ENCODE measurements at regions not wholly inside any gene's neighbourhood (a gene's known extent, or its start where the extent isn't known, plus 50 kb on each side); places are given as distances from the start of the nearest gene placed in this dataset.

DNA sequence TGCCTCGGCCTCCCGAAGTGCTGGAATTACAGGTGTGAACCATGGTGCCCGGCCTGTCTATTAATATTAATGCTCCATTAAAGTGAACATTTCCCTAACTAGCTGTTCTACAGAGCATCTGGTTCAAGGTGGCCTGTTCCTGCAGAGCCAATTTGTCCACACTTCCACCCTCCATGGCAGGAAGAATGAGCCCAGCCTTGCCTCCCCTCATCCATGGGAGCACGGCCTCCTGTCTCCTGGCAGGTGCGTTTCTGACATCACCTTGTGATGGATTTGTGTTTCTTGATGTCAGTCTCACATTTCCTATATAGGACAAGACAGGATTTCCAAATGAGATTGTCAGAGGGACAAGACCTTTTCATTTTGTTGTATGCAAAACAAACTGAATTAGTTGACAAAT is 105.7 kb upstream of the FRMD1 start:
- DNase-seq (ENCODE audit: low read depth in 1 of 2, low spot score in 1 of 2) = no peak
- H3K27ac ChIP-seq = no peak overlapping the region
- no peak overlapping the region for H3K4me3 ChIP-seq
- H3K27me3 ChIP-seq = no peaks in the 10 kb centered on the region
- no peaks in the 10 kb centered on the region for H3K9me3 ChIP-seq (ENCODE audit: low read depth)
- TF ChIP-seq, protein P1, sequence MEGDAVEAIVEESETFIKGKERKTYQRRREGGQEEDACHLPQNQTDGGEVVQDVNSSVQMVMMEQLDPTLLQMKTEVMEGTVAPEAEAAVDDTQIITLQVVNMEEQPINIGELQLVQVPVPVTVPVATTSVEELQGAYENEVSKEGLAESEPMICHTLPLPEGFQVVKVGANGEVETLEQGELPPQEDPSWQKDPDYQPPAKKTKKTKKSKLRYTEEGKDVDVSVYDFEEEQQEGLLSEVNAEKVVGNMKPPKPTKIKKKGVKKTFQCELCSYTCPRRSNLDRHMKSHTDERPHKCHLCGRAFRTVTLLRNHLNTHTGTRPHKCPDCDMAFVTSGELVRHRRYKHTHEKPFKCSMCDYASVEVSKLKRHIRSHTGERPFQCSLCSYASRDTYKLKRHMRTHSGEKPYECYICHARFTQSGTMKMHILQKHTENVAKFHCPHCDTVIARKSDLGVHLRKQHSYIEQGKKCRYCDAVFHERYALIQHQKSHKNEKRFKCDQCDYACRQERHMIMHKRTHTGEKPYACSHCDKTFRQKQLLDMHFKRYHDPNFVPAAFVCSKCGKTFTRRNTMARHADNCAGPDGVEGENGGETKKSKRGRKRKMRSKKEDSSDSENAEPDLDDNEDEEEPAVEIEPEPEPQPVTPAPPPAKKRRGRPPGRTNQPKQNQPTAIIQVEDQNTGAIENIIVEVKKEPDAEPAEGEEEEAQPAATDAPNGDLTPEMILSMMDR (IDR thresholded peaks at IDR 0.05; ENCODE audit: low read depth, low read length) = no peak
- no peaks in the 10 kb centered on the region for H3K36me3 ChIP-seq
- no peaks in the 10 kb centered on the region for H3K4me1 ChIP-seq (ENCODE audit: low read depth)

DNA sequence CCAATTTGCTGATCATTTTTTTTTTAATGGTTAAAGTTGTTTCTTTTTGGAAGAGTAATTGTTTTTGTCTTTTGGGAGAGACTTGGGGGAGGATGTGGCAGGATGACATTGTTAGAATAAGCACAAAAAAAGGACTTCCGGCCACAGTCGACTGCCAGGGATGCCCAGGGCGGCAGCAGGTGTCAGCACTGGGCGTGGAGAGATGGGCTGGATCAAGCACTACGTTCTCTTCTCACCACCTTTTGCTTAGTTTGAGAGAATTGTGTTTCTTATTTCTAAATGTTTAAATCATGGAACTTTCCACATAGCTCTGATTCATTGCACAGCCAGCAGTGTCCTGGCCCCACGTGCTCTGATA is 104.6 kb upstream of the FRMD1 start:
- Histone ChIP-seq H3K4me3 (no peak overlapping the region), H3K27me3 (no peaks in the 10 kb centered on the region), H3K4me1 (ENCODE audit: low read depth) (no peaks in the 10 kb centered on the region), H3K27ac (no peak overlapping the region), H3K9me3 (ENCODE audit: low read depth) (no peaks in the 10 kb centered on the region), H3K36me3 (no peaks in the 10 kb centered on the region)
- DNase-seq (ENCODE audit: low read depth in 1 of 2, low spot score in 1 of 2) = no peak
- TF ChIP-seq, protein P1 (IDR thresholded peaks at IDR 0.05; ENCODE audit: low read depth, low read length) = no peak

DNA sequence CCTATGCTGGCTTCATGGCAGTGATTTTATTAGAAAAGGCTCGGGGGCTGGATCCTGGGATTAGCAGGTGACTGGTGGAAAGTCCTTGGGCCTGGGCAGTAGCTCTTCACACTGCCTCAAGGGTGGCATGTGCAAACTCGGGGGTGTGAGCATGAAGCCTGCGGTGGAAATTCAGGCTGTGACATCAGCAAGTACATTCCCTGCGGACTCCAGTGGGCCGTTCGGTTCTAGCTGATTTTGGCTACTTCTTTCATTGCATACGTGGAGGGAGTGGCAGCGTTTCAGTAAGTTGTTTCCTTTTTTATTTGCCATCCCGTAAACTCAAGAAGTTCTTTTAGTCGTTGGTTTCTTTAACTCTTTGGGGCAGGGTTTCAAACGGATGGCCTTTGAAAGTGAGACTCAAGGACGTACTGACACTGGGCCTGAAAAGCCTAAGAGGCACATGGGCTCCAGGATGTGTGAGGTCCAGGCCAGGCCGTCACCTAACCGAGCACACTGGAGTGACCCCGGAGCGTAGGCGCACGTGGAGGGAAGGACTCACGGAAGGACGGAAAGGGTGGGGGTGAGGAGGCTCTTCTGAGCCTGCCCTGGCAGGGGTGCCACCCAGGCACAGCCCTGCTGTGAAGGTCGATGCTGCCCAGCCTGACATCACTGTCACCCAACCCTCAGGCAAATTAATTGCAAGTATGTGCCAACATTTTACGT is 104.0 kb upstream of the FRMD1 start:
- no peak for DNase-seq (ENCODE audit: low read depth in 1 of 2, low spot score in 1 of 2)
- Histone ChIP-seq H3K9me3 (ENCODE audit: low read depth) (no peaks in the 10 kb centered on the region), H3K4me1 (ENCODE audit: low read depth) (no peaks in the 10 kb centered on the region), H3K4me3 (no peak overlapping the region), H3K36me3 (no peaks in the 10 kb centered on the region), H3K27me3 (no peaks in the 10 kb centered on the region), H3K27ac (no peak overlapping the region)
- TF ChIP-seq, protein P1 (IDR thresholded peaks at IDR 0.05; ENCODE audit: low read depth, low read length) = no peak

DNA sequence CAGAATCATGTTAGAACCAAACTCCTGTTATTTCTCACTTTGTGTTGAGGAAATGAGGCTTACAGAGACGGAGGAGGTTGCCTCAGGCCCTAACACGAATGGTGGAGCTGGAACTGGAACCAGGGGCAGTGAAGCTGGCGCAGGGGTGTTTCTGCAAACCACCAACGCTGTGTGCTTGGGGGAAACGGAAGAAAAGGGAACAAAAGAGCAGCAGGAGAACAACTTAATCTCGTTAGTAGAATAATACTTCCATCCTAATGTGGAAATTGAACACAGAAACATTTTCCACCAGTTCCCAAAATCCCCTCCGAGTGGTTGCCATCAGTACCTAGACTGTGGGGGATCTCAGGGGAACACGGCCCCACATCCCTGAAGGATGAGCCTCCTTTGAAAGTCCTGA is 103.4 kb upstream of the FRMD1 start:
- TF ChIP-seq, protein P1 (IDR thresholded peaks at IDR 0.05; ENCODE audit: low read depth, low read length) = no peak
- no peaks in the 10 kb centered on the region for H3K4me1 ChIP-seq (ENCODE audit: low read depth)
- H3K4me3 ChIP-seq = no peak overlapping the region
- H3K9me3 ChIP-seq (ENCODE audit: low read depth) = no peaks in the 10 kb centered on the region
- H3K36me3 ChIP-seq = no peaks in the 10 kb centered on the region
- no peaks in the 10 kb centered on the region for H3K27me3 ChIP-seq
- no peak for DNase-seq (ENCODE audit: low read depth in 1 of 2, low spot score in 1 of 2)
- no peak overlapping the region for H3K27ac ChIP-seq

DNA sequence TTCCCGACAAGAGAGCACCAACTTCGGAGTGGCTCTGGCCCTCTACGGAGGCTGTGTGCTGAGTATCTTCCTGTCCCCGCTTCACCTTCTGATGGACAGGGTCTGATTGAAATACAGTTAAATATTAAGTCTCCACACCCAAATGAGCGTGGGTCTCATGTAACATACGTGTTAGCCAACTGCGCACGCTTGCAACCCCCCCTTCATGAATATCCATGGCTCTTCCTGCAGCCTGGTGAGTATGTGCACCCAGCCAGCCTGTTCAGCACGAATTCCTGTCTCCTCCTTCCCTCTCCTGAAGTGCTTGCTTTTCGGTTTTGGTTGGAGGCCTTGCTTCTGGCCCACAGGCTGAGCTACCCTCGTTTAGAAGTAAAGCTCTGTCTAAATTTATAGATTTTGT is 102.9 kb upstream of the FRMD1 start:
- TF ChIP-seq, protein P1 (IDR thresholded peaks at IDR 0.05; ENCODE audit: low read depth, low read length) = no peak
- H3K4me1 ChIP-seq (ENCODE audit: low read depth) = no peaks in the 10 kb centered on the region
- no peak for DNase-seq (ENCODE audit: low read depth in 1 of 2, low spot score in 1 of 2)
- H3K27ac ChIP-seq = no peak overlapping the region
- H3K4me3 ChIP-seq = no peak overlapping the region
- no peaks in the 10 kb centered on the region for H3K9me3 ChIP-seq (ENCODE audit: low read depth)
- no peaks in the 10 kb centered on the region for H3K27me3 ChIP-seq
- H3K36me3 ChIP-seq = no peaks in the 10 kb centered on the region

Measured in cardiac muscle cell (in vitro differentiated cells and primary cell).